Astrocyte (in vitro differentiated cells and primary cell): ENCODE measurements at regions not wholly inside any gene's neighbourhood (a gene's known extent, or its start where the extent isn't known, plus 50 kb on each side); places are given as distances from the start of the nearest gene placed in this dataset.

ENCODE experiments used
- CTCF ChIP-seq: IDR thresholded peaks from 2 replicates; pipeline ENCODE4 v1.5.1; 2011; ENCODE audit warnings: low read depth, mild to moderate bottlenecking, inconsistent platforms, low read length, moderate library complexity; ENCODE audit not compliant: insufficient read depth
- EZH2 ChIP-seq: IDR thresholded peaks from 2 replicates; pipeline ENCODE4 v1.6.1; 2012; ENCODE audit warnings: mild to moderate bottlenecking, low read length, inconsistent platforms; ENCODE audit not compliant: insufficient read depth

GRCh38 chr2:238595750-238596570, 169.2 kb downstream of the ASB1 start:
- no peak for TF ChIP-seq CTCF
- TF ChIP-seq EZH2, result no peak
